ENCODE measurements at regions not wholly inside any gene's neighbourhood (a gene's known extent, or its start where the extent isn't known, plus 50 kb on each side); places are given as distances from the start of the nearest gene placed in this dataset.

DNA sequence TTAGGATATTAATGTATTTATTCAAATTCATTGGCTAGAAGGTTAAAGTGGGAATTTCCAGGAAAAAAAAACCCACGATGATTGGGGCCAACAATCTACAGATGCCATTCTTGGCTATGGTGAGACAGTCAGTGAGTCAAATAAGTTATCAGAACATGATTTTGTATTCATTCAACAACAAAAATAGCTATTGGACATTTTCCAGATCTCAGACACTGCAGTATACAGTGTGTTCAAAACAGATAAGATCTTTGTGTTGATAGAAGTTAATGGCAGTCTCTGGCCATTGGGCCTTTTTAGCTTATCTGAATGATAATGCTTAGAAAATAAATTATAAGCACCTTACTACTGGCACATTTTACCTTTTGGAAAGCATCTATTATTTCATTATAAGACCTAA is 547.7 kb downstream of the MAT2B start:
- no peak for TF ChIP-seq TCF12 (IDR thresholded peaks at IDR 0.05)
- no peak for TF ChIP-seq TCF12 (CRISPR knock-in tag; IDR thresholded peaks at IDR 0.05)
- TF ChIP-seq ARID2 (CRISPR knock-in tag; IDR thresholded peaks at IDR 0.05; ENCODE audit: borderline replicate concordance), result no peak
- TF ChIP-seq JUNB (CRISPR knock-in tag; IDR thresholded peaks at IDR 0.05; ENCODE audit: borderline replicate concordance), result no peak
- no peak for TF ChIP-seq KDM5A (IDR thresholded peaks at IDR 0.05; ENCODE audit: borderline replicate concordance, low read length)
- no peak for TF ChIP-seq TBP (CRISPR knock-in tag; IDR thresholded peaks at IDR 0.05)
- no peak for TF ChIP-seq ZBTB7A (CRISPR knock-in tag; IDR thresholded peaks at IDR 0.05)
- no peak for TF ChIP-seq ZNF788 (CRISPR knock-in tag; IDR thresholded peaks at IDR 0.05; ENCODE audit: borderline replicate concordance)
- no peak for TF ChIP-seq ZNF331 (CRISPR knock-in tag; IDR thresholded peaks at IDR 0.05)
- TF ChIP-seq, protein P1, sequence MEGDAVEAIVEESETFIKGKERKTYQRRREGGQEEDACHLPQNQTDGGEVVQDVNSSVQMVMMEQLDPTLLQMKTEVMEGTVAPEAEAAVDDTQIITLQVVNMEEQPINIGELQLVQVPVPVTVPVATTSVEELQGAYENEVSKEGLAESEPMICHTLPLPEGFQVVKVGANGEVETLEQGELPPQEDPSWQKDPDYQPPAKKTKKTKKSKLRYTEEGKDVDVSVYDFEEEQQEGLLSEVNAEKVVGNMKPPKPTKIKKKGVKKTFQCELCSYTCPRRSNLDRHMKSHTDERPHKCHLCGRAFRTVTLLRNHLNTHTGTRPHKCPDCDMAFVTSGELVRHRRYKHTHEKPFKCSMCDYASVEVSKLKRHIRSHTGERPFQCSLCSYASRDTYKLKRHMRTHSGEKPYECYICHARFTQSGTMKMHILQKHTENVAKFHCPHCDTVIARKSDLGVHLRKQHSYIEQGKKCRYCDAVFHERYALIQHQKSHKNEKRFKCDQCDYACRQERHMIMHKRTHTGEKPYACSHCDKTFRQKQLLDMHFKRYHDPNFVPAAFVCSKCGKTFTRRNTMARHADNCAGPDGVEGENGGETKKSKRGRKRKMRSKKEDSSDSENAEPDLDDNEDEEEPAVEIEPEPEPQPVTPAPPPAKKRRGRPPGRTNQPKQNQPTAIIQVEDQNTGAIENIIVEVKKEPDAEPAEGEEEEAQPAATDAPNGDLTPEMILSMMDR (CRISPR knock-in tag; IDR thresholded peaks at IDR 0.05), result no peak
- TF ChIP-seq, protein P2, sequence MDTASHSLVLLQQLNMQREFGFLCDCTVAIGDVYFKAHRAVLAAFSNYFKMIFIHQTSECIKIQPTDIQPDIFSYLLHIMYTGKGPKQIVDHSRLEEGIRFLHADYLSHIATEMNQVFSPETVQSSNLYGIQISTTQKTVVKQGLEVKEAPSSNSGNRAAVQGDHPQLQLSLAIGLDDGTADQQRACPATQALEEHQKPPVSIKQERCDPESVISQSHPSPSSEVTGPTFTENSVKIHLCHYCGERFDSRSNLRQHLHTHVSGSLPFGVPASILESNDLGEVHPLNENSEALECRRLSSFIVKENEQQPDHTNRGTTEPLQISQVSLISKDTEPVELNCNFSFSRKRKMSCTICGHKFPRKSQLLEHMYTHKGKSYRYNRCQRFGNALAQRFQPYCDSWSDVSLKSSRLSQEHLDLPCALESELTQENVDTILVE (CRISPR knock-in tag; IDR thresholded peaks at IDR 0.05), result no peak
- no peak for TF ChIP-seq KLF9 (CRISPR knock-in tag; IDR thresholded peaks at IDR 0.05; ENCODE audit: low read depth)
- TF ChIP-seq, protein P3, sequence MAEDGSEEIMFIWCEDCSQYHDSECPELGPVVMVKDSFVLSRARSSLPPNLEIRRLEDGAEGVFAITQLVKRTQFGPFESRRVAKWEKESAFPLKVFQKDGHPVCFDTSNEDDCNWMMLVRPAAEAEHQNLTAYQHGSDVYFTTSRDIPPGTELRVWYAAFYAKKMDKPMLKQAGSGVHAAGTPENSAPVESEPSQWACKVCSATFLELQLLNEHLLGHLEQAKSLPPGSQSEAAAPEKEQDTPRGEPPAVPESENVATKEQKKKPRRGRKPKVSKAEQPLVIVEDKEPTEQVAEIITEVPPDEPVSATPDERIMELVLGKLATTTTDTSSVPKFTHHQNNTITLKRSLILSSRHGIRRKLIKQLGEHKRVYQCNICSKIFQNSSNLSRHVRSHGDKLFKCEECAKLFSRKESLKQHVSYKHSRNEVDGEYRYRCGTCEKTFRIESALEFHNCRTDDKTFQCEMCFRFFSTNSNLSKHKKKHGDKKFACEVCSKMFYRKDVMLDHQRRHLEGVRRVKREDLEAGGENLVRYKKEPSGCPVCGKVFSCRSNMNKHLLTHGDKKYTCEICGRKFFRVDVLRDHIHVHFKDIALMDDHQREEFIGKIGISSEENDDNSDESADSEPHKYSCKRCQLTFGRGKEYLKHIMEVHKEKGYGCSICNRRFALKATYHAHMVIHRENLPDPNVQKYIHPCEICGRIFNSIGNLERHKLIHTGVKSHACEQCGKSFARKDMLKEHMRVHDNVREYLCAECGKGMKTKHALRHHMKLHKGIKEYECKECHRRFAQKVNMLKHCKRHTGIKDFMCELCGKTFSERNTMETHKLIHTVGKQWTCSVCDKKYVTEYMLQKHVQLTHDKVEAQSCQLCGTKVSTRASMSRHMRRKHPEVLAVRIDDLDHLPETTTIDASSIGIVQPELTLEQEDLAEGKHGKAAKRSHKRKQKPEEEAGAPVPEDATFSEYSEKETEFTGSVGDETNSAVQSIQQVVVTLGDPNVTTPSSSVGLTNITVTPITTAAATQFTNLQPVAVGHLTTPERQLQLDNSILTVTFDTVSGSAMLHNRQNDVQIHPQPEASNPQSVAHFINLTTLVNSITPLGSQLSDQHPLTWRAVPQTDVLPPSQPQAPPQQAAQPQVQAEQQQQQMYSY (CRISPR knock-in tag; IDR thresholded peaks at IDR 0.05), result no peak
- TF ChIP-seq ZNF510 (CRISPR knock-in tag; IDR thresholded peaks at IDR 0.05; ENCODE audit: low read depth), result no peak
- no peak for TF ChIP-seq ZNF274 (CRISPR knock-in tag; IDR thresholded peaks at IDR 0.05)
